SIG-M5 (cell line): ENCODE measurements at regions not wholly inside any gene's neighbourhood (a gene's known extent, or its start where the extent isn't known, plus 50 kb on each side); places are given as distances from the start of the nearest gene placed in this dataset.
"Not testable (repeated sequence)": the region's sequence is repeated elsewhere in the genome, so short reads cannot be mapped to it uniquely, and the experiment has no call there.

Experiments
- DNase-seq: peaks from one replicate; lab custom pipeline; 2025; lab: John Stamatoyannopoulos, UW

DNA sequence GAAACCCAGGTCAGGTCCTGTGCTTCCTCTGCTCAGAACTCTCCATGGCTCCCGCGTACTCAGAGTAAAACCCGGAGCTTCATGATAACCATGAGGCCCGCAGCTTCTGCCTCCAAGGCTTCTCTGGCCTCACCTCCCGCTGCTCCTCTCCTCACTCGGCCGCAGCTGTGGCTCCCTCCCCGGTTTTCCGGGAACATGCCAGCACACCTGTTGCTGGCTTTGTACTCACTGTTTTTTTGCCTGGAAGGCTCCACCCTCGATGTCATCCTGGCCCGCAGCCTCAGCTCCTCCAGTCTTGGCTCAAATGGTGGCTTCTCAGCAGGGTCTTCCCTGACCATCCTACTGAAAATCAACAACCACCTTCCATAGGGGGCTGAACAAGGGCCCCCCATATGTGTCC is 57.7 kb upstream of the SULF2 start:
- DNase-seq: not testable (repeated sequence)

- not testable (repeated sequence) for DNase-seq
These were observed 56.7 kb upstream of the SULF2 start for GRCh38 chr20:47842004-47842403.

- not testable (repeated sequence) for DNase-seq
These were observed 51.1 kb upstream of the SULF2 start for GRCh38 chr20:47836256-47836817.
